H9 (cell line): ENCODE measurements at regions not wholly inside any gene's neighbourhood (a gene's known extent, or its start where the extent isn't known, plus 50 kb on each side); places are given as distances from the start of the nearest gene placed in this dataset.

Source experiments
- DNase-seq: peaks from one replicate; pipeline ENCODE4 v3.0.0-alpha.2; 2017
- H2AFZ ChIP-seq: one replicate; pipeline ENCODE4 v1.6.1; 2013; ENCODE audit warnings: mild to moderate bottlenecking, low read length, control low read depth, moderate library complexity
- H2AK5ac ChIP-seq: 2 replicates; pipeline ENCODE4 v1.6.1; 2013; ENCODE audit warnings: low read length, control low read depth, mixed read lengths; ENCODE audit not compliant: insufficient read length
- H2BK120ac ChIP-seq: one replicate; pipeline ENCODE4 v1.6.1; 2013; ENCODE audit warnings: low read depth, mild to moderate bottlenecking, low read length, control low read depth, inconsistent platforms; ENCODE audit not compliant: poor library complexity, severe bottlenecking
- H2BK12ac ChIP-seq: 2 replicates; pipeline ENCODE4 v1.6.1; 2013; ENCODE audit warnings: low read length, control low read depth, mixed read lengths, low read depth; ENCODE audit not compliant: insufficient read length
- H2BK15ac ChIP-seq: 2 replicates; pipeline ENCODE4 v1.6.1; 2013; ENCODE audit warnings: low read depth, low read length, control low read depth
- H2BK20ac ChIP-seq: one replicate; pipeline ENCODE4 v1.6.1; 2013; ENCODE audit warnings: low read depth, mild to moderate bottlenecking, low read length, control low read depth, inconsistent platforms; ENCODE audit not compliant: poor library complexity, severe bottlenecking
- H2BK5ac ChIP-seq: 2 replicates; pipeline ENCODE4 v1.6.1; 2013; ENCODE audit warnings: low read length, control low read depth, mixed read lengths; ENCODE audit not compliant: insufficient read length
- H3K14ac ChIP-seq: 2 replicates; pipeline ENCODE4 v1.6.1; 2013; ENCODE audit warnings: low read length, control low read depth; ENCODE audit not compliant: insufficient read depth
- H3K18ac ChIP-seq: 2 replicates; pipeline ENCODE4 v1.6.1; 2013; ENCODE audit warnings: low read depth, mild to moderate bottlenecking, mixed read lengths, low read length, control low read depth; ENCODE audit not compliant: insufficient read length
- H3K23ac ChIP-seq: 2 replicates; pipeline ENCODE4 v1.6.1; 2013; ENCODE audit warnings: low read length, control low read depth, mixed read lengths, low read depth; ENCODE audit not compliant: insufficient read length
- H3K23me2 ChIP-seq: 2 replicates; pipeline ENCODE4 v1.6.1; 2013; ENCODE audit warnings: low read depth, mild to moderate bottlenecking, mixed read lengths, low read length, control low read depth; ENCODE audit not compliant: insufficient read length, poor library complexity, severe bottlenecking
- H3K27ac ChIP-seq: 2 replicates; pipeline ENCODE4 v1.5.1; 2013; ENCODE audit warnings: low read length, control low read depth, mixed read lengths, low read depth; ENCODE audit not compliant: insufficient read length
- H3K27me3 ChIP-seq: 2 replicates; pipeline ENCODE4 v1.6.1; 2013; ENCODE audit warnings: low read length, control low read depth, inconsistent platforms; ENCODE audit not compliant: insufficient read depth
- H3K4ac ChIP-seq: 2 replicates; pipeline ENCODE4 v1.6.1; 2013; ENCODE audit warnings: low read depth, mild to moderate bottlenecking, control low read depth, inconsistent platforms, low read length, moderate library complexity
- H3K4me1 ChIP-seq: 2 replicates; pipeline ENCODE4 v1.6.1; 2013; ENCODE audit warnings: low read length, control low read depth, inconsistent platforms; ENCODE audit not compliant: insufficient read depth
- H3K4me2 ChIP-seq: 2 replicates; pipeline ENCODE4 v1.6.1; 2013; ENCODE audit warnings: low read length, control low read depth, mixed read lengths; ENCODE audit not compliant: insufficient read length, insufficient read depth
- H3K56ac ChIP-seq: 2 replicates; pipeline ENCODE4 v1.6.1; 2013; ENCODE audit warnings: low read depth, mild to moderate bottlenecking, mixed read lengths, low read length, control low read depth; ENCODE audit not compliant: insufficient read length
- H3K79me1 ChIP-seq: 2 replicates; pipeline ENCODE4 v1.6.1; 2013; ENCODE audit warnings: low read depth, mild to moderate bottlenecking, moderate library complexity, low read length, control low read depth, inconsistent platforms; ENCODE audit not compliant: insufficient read depth, poor library complexity, severe bottlenecking
- H3K79me2 ChIP-seq: 2 replicates; pipeline ENCODE4 v1.6.1; 2013; ENCODE audit warnings: low read length, control low read depth, inconsistent platforms; ENCODE audit not compliant: insufficient read depth
- H3K9ac ChIP-seq: 2 replicates; pipeline ENCODE4 v1.6.1; 2013; ENCODE audit warnings: low read length, control low read depth, mixed read lengths; ENCODE audit not compliant: insufficient read length; ENCODE audit errors: extremely low read depth
- H3K9me3 ChIP-seq: one replicate; pipeline ENCODE4 v1.6.1; 2013; ENCODE audit warnings: low read depth, low read length, inconsistent platforms; ENCODE audit not compliant: control insufficient read depth
- H3T11ph ChIP-seq: one replicate; pipeline ENCODE4 v1.6.1; 2013; ENCODE audit warnings: mild to moderate bottlenecking, low read length, control low read depth, inconsistent platforms
- H4K20me1 ChIP-seq: one replicate; pipeline ENCODE4 v1.6.1; 2013; ENCODE audit not compliant: control insufficient read depth, insufficient read length, insufficient read depth
- H4K5ac ChIP-seq: 2 replicates; pipeline ENCODE4 v1.6.1; 2013; ENCODE audit warnings: low read depth, mild to moderate bottlenecking, mixed read lengths, low read length, control low read depth; ENCODE audit not compliant: insufficient read length
- H4K8ac ChIP-seq: replicated peaks from 2 replicates; pipeline ENCODE4 v1.6.1; 2013; ENCODE audit warnings: low read length, control low read depth, mixed read lengths, low read depth; ENCODE audit not compliant: insufficient read length
- H4K91ac ChIP-seq: 2 replicates; pipeline ENCODE4 v1.6.1; 2013; ENCODE audit warnings: low read depth, mild to moderate bottlenecking, moderate library complexity, mixed read lengths, low read length, control low read depth; ENCODE audit not compliant: insufficient read length
- H3K27ac Mint-ChIP-seq, 3 experiments: 2 replicates in 2 of 3; 3 replicates in 1 of 3; pipeline ENCODE4 v1.8.0; 2020 to 2021; ENCODE audit warnings: mixed read lengths in 3 of 3, mild to moderate bottlenecking in 1 of 3, moderate library complexity in 1 of 3
- H3K27me3 Mint-ChIP-seq: 2 replicates; pipeline ENCODE4 v1.8.0; 2021; ENCODE audit warnings: low read depth, mild to moderate bottlenecking, moderate library complexity, mixed read lengths
- H3K36me3 Mint-ChIP-seq, 3 experiments: 2 replicates in 2 of 3; 3 replicates in 1 of 3; pipeline ENCODE4 v1.8.0; 2020 to 2021; ENCODE audit warnings: low read depth in 3 of 3, mixed read lengths in 3 of 3; ENCODE audit not compliant: insufficient read depth in 1 of 3
- H3K4me1 Mint-ChIP-seq, 2 experiments: 2 replicates each; pipeline ENCODE4 v1.8.0; 2020; ENCODE audit warnings: mixed read lengths in 2 of 2
- H3K4me3 Mint-ChIP-seq, 2 experiments: 2 replicates in 1 of 2; 3 replicates in 1 of 2; pipeline ENCODE4 v1.8.0; 2020 to 2021; ENCODE audit warnings: mild to moderate bottlenecking in 2 of 2, mixed read lengths in 2 of 2, moderate library complexity in 1 of 2
- H3K9me3 Mint-ChIP-seq, 2 experiments: 2 replicates in 1 of 2; 3 replicates in 1 of 2; pipeline ENCODE4 v1.8.0; 2020; ENCODE audit warnings: mild to moderate bottlenecking in 2 of 2, mixed read lengths in 2 of 2, moderate library complexity in 1 of 2
- WGBS: extraction: QIAGEN DNeasy Blood & Tissue Kit; methylation state at CpG from one replicate; pipeline ENCODE4 v1.1.7; 2013; ENCODE audit warnings: missing lambda C conversion rate, low lambda C conversion rate, mixed read lengths; ENCODE audit not compliant: insufficient read length; ENCODE audit errors: extremely low coverage; 5-methylcytosine and 5-hydroxymethylcytosine counted together
- TF ChIP-seq, protein P1 (sequence below): fragments of 200-600 bp; sonication (generic); conservative IDR thresholded peaks from 3 replicates; pipeline ENCODE4 v1.8.0; 2021; ENCODE audit warnings: antibody characterized with exemption, mild to moderate bottlenecking

DNA sequence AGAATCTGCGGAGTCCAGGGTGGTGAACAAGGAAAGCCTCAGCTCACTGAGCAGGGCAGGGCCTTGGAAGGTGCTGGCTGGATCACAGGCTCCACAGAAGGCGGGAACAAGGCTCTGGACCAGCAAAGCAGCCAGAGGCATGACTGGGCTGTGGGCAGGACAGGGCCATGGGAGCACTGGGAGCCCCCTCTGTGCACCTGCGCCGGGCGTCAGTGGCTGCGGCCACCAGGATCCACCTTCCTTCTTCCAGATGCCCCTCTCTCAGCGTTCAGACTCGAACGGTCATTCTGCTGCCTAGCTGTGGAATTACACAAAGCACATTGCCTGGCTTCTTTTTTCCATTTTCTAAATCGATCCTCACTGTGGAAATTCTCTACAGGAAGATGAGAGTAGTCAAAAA lies 621.2 kb downstream of the GALR1 start:
- Histone ChIP-seq H3K79me1 (no peaks in the 10 kb centered on the region), H3K27ac (no peak overlapping the region), H3K18ac (no peak overlapping the region), H2BK20ac (no peak overlapping the region), H4K20me1 (no peaks in the 10 kb centered on the region), H2BK15ac (no peak overlapping the region), H2AFZ (no peak overlapping the region), H3K79me2 (no peaks in the 10 kb centered on the region), H4K5ac (no peak overlapping the region), H3K4me2 (no peak overlapping the region), H3K14ac (no peak overlapping the region), H4K8ac (no peak overlapping the region), H3K56ac (no peak overlapping the region), H3K9ac (no peak overlapping the region), H3K9me3 (no peaks in the 10 kb centered on the region), H2BK120ac (no peak overlapping the region), H3K4me1 (no peaks in the 10 kb centered on the region), H3T11ph (no peak overlapping the region), H2AK5ac (no peak overlapping the region), H3K27me3 (no peaks in the 10 kb centered on the region), H2BK12ac (no peak overlapping the region), H4K91ac (no peak overlapping the region), H3K23ac (no peak overlapping the region), H3K23me2 (no peaks in the 10 kb centered on the region), H2BK5ac (no peak overlapping the region), H3K4ac (no peak overlapping the region)
- H3K4me1 Mint-ChIP-seq, result peaks cover 0 to 5% of the 10 kb centered on the region in 2 experiments; a peak in 1 of 4 replicates
- no peak for DNase-seq
- no peak overlapping the region for H3K27ac Mint-ChIP-seq
- H3K4me3 Mint-ChIP-seq, result no peak overlapping the region
- peaks cover 2% of the 10 kb centered on the region for H3K27me3 Mint-ChIP-seq
- H3K9me3 Mint-ChIP-seq, result peaks cover 2 to 3% of the 10 kb centered on the region in 2 experiments; a peak in 3 of 5 replicates
- WGBS, result no CpG with 5 or more reads among the region's 10 CpGs
- TF ChIP-seq, protein P1, sequence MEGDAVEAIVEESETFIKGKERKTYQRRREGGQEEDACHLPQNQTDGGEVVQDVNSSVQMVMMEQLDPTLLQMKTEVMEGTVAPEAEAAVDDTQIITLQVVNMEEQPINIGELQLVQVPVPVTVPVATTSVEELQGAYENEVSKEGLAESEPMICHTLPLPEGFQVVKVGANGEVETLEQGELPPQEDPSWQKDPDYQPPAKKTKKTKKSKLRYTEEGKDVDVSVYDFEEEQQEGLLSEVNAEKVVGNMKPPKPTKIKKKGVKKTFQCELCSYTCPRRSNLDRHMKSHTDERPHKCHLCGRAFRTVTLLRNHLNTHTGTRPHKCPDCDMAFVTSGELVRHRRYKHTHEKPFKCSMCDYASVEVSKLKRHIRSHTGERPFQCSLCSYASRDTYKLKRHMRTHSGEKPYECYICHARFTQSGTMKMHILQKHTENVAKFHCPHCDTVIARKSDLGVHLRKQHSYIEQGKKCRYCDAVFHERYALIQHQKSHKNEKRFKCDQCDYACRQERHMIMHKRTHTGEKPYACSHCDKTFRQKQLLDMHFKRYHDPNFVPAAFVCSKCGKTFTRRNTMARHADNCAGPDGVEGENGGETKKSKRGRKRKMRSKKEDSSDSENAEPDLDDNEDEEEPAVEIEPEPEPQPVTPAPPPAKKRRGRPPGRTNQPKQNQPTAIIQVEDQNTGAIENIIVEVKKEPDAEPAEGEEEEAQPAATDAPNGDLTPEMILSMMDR, result no peak
- H3K36me3 Mint-ChIP-seq, result no peaks in the 10 kb centered on the region
